Ovary (tissue), 7 donors: ENCODE measurements at regions not wholly inside any gene's neighbourhood (a gene's known extent, or its start where the extent isn't known, plus 50 kb on each side); places are given as distances from the start of the nearest gene placed in this dataset.

Experiments
- DNase-seq, 5 donors: peaks; one replicate each; pipeline ENCODE4 v3.0.0-alpha.2; 2019 to 2020
- H3K27ac ChIP-seq, 2 donors: fragments of 200-600 bp; one replicate each; pipeline versions ENCODE4 v1.5.1 to v1.8.0; 2019 to 2022
- H3K27me3 ChIP-seq: fragments of 200-600 bp; one replicate; pipeline ENCODE4 v1.8.0; 2022
- H3K36me3 ChIP-seq: fragments of 200-600 bp; sonication (generic); one replicate; pipeline ENCODE4 v1.5.1; 2019
- H3K4me1 ChIP-seq: one replicate; pipeline ENCODE4 v1.8.1; 2013; ENCODE audit warnings: mild to moderate bottlenecking, moderate library complexity; ENCODE audit not compliant: insufficient read depth
- H3K4me3 ChIP-seq: fragments of 200-600 bp; sonication (generic); one replicate; pipeline ENCODE4 v1.5.1; 2017
- H3K9me3 ChIP-seq, 2 donors: fragments of 200-600 bp in 1 of 2; sonication (generic) in 1 of 2; one replicate each; pipeline versions ENCODE4 v1.5.1 to v1.8.1; 2013 to 2019; ENCODE audit warnings: mild to moderate bottlenecking in 1 of 2, moderate library complexity in 1 of 2
- EP300 ChIP-seq: sonication (generic); formaldehyde crosslinking; IDR thresholded peaks from one replicate; pipeline ENCODE4 v1.6.1; 2017; ENCODE audit warnings: antibody characterized with exemption
- POLR2A ChIP-seq: fragments of 450-650 bp; IDR thresholded peaks from one replicate; pipeline ENCODE4 v1.6.1; 2017; ENCODE audit warnings: antibody characterized with exemption, mild to moderate bottlenecking, moderate library complexity
- WGBS, 3 donors: extraction: QIAGEN DNeasy Blood & Tissue Kit in 1 of 3; methylation state at CpG; one replicate each; pipeline versions ENCODE4 v1.1.5 to v1.1.7; 2013 to 2017; 5-methylcytosine and 5-hydroxymethylcytosine counted together
- intact Hi-C, 4 donors: fragments of 100-400 bp; cut with DNase I; formaldehyde crosslinking; loops; one replicate each; pipeline versions ENCODE4 v1.11.0 to v1.15.1; 2022 to 2023
- TF ChIP-seq, protein P1 (sequence below), 3 donors: fragments of 450-650 bp in 2 of 3; fragments of 200-600 bp in 1 of 3; IDR thresholded peaks; one replicate each; pipeline versions ENCODE4 v1.5.1 to v1.8.0; 2016 to 2022; ENCODE audit warnings: antibody characterized with exemption in 3 of 3, mild to moderate bottlenecking in 1 of 3
- donor health status: DM: no; HTN: no; CAD: no; lungs with moderate emphysema.
- donor health status: DM: no; HTN: no; CAD: no.
- donor health status: Bipolar disorder and iron deficiency.
- donor health status: DM: no; HTN: no; CAD: no.
- donor health status: DM: yes; HTN: yes; CAD: no.

DNA sequence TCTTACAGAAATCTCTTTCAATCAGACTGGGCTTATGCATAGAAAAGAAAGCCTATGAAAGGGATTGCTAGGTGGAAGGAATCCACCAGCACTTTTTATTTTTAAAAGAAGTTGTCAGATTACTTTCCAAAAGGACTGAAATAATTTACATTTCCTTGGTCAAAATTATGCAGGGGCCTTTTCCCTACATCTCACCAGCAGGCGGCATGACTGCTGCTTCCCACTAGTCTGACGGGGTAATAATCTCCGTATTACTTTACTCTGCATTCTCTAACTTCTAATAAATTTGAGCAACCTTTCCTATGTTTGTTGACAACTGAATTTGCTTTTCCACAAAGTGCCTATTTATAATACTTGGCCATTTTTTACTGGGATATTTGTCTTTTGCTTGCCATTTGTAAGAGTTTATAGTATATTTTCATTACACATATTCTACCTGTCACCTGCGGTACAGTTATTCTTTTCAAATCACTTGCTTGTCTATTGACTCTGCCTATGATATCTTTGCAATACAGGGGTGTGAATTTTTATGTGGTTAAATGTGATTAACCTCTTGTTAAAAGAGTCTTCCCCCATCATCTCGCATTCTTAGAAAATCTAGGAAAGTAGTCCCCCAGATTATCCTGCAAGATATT is 51.9 kb upstream of the USP47 start:
- Histone ChIP-seq H3K36me3 (no peaks in the 10 kb centered on the region), H3K9me3 (no peaks in the 10 kb centered on the region), H3K27me3 (no peaks in the 10 kb centered on the region), H3K4me3 (no peak overlapping the region), H3K27ac (no peak overlapping the region), H3K4me1 (no peaks in the 10 kb centered on the region)
- intact Hi-C loops: loop anchor here (5.0 to 10.0 kb wide), 4 partner anchors 753 to 995 kb away; no protein-coding TSS in a partner anchor
- WGBS, 3 donors: 53 to 58% (median 54%) methylated on average over 5 of the region's 5 CpGs
- peak in 1 of 5 donors; percentile 34 for DNase-seq
- TF ChIP-seq EP300: no peak
- TF ChIP-seq, protein P1, sequence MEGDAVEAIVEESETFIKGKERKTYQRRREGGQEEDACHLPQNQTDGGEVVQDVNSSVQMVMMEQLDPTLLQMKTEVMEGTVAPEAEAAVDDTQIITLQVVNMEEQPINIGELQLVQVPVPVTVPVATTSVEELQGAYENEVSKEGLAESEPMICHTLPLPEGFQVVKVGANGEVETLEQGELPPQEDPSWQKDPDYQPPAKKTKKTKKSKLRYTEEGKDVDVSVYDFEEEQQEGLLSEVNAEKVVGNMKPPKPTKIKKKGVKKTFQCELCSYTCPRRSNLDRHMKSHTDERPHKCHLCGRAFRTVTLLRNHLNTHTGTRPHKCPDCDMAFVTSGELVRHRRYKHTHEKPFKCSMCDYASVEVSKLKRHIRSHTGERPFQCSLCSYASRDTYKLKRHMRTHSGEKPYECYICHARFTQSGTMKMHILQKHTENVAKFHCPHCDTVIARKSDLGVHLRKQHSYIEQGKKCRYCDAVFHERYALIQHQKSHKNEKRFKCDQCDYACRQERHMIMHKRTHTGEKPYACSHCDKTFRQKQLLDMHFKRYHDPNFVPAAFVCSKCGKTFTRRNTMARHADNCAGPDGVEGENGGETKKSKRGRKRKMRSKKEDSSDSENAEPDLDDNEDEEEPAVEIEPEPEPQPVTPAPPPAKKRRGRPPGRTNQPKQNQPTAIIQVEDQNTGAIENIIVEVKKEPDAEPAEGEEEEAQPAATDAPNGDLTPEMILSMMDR (IDR thresholded peaks at IDR 0.05): peak in 1 of 3 donors; percentile 23

GRCh38 chr11:11788063-11788710 is 53.6 kb upstream of the USP47 start:
- H3K9me3 ChIP-seq: no peaks in the 10 kb centered on the region
- H3K4me1 ChIP-seq: no peaks in the 10 kb centered on the region
- H3K27me3 ChIP-seq: no peaks in the 10 kb centered on the region
- no peak overlapping the region for H3K4me3 ChIP-seq
- WGBS, 3 donors: 33 to 47% (median 43%) methylated on average over 7 of the region's 7 CpGs
- intact Hi-C loops: loop anchor here (5.0 to 10.0 kb wide), 4 partner anchors 751 to 993 kb away; no protein-coding TSS in a partner anchor
- TF ChIP-seq POLR2A (no peak), EP300 (no peak)
- TF ChIP-seq, protein P1 (IDR thresholded peaks at IDR 0.05): no peak
- no peaks in the 10 kb centered on the region for H3K36me3 ChIP-seq
- DNase-seq: no peak
- H3K27ac ChIP-seq: no peak overlapping the region

- WGBS, 3 donors: 69 to 70% (median 69%) methylated on average over 7 of the region's 7 CpGs
- H3K27ac ChIP-seq: no peak overlapping the region
Measured at GRCh38 chr11:11787305-11788062, 54.3 kb upstream of the USP47 start.

DNA sequence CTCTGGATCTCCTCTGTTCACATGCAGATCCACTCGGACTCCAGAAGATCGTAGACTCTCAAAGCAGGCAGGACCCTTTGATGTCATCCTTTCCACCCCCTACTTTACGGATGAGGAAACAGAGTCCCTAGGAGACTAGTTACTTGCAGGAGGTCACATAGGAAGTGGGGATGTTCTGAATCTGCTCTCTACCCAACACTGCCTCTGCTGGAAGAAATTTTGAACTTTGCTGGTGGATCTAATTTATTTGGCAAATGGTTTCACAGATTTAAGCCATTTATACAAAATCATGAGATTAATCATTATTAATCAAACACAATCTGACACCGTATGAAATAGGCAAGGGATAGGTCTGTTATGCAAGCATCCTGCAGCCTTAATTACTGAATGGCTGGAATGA is 55.0 kb upstream of the USP47 start:
- H3K36me3 ChIP-seq: no peaks in the 10 kb centered on the region
- 73 to 74% (median 74%) methylated on average over 4 of the region's 4 CpGs for WGBS, 3 donors

More at GRCh38 chr11:11787305-11788062, 54.3 kb upstream of the USP47 start:
- H3K9me3 ChIP-seq: no peaks in the 10 kb centered on the region
- no peaks in the 10 kb centered on the region for H3K4me1 ChIP-seq
- intact Hi-C loops: loop anchor here (2.0 to 10.0 kb wide), 6 partner anchors 750 to 995 kb away; no protein-coding TSS in a partner anchor
- H3K4me3 ChIP-seq: no peak overlapping the region
- no peaks in the 10 kb centered on the region for H3K36me3 ChIP-seq
- TF ChIP-seq POLR2A: no peak
- no peak for TF ChIP-seq EP300
- TF ChIP-seq, protein P1 (IDR thresholded peaks at IDR 0.05): peak; percentile 52 to 91 (median 79)
- DNase-seq: peak; percentile 73 to 83 (median 82)
- no peaks in the 10 kb centered on the region for H3K27me3 ChIP-seq

More for the DNA sequence above, 55.0 kb upstream of the USP47 start:
- Histone ChIP-seq H3K4me3 (no peak overlapping the region), H3K27ac (no peak overlapping the region), H3K9me3 (no peaks in the 10 kb centered on the region), H3K4me1 (no peaks in the 10 kb centered on the region), H3K27me3 (no peaks in the 10 kb centered on the region)
- intact Hi-C loops: loop anchor here (2.0 to 10.0 kb wide), 6 partner anchors 749 to 994 kb away; no protein-coding TSS in a partner anchor
- TF ChIP-seq EP300: no peak
- TF ChIP-seq, protein P1 (IDR thresholded peaks at IDR 0.05): no peak
- TF ChIP-seq POLR2A: no peak
- DNase-seq: no peak
